ENCODE measurements at regions not wholly inside any gene's neighbourhood (a gene's known extent, or its start where the extent isn't known, plus 50 kb on each side); places are given as distances from the start of the nearest gene placed in this dataset.

DNA sequence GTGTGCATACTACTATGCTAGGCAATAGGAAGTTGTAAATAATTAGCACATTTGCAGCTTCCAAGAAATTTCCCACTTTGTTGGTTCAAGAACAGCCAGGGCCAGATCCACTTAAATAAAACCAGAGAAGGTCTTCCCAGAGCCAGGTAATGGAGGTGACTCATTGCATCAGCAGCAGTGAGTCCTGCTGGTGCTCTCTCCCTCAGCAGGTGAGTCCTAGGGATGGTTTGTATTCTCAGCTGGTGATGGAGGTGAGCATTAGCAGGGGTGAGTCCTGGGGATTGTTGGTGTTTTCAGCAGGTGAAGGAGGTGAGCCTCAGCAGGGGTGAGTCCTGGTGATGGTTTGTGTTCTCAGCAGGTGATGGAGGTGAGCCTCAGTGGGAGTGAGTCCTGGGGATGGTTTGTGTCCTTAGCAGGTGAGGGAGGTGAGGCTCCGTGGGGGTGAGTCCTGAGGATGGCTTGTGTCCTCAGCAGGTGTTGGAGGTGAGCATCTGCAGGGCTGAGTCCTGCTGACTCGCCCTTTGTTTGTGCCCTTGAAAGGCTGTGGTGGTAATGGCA lies 232.8 kb upstream of the EXOC2 start:
- no peak for TF ChIP-seq SIN3A (IDR thresholded peaks at IDR 0.05; ENCODE audit: borderline replicate concordance, insufficient read depth, low read length)

DNA sequence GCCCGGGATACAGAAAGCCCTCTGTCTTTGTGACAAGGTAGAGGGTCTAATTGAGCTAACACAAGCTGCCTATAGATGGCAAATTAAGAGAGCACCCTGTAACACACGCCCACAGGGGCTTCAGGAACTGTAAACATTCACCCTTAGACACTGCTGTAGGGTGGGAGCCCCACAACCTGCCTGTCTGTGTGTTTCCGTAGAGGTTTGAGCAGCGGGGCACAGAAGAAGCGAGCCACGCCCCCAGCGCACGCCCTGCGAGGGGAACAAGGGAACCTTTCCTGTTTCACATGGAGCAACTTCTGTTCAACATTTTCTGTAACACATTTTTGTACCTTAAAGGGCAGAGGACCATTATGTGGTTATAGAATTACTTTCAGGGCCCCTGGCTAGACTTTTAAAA lies 231.7 kb upstream of the EXOC2 start:
- no peak for TF ChIP-seq POLR2AphosphoS5 (IDR thresholded peaks at IDR 0.05; ENCODE audit: low read depth, low read length)
- TF ChIP-seq, protein P1, sequence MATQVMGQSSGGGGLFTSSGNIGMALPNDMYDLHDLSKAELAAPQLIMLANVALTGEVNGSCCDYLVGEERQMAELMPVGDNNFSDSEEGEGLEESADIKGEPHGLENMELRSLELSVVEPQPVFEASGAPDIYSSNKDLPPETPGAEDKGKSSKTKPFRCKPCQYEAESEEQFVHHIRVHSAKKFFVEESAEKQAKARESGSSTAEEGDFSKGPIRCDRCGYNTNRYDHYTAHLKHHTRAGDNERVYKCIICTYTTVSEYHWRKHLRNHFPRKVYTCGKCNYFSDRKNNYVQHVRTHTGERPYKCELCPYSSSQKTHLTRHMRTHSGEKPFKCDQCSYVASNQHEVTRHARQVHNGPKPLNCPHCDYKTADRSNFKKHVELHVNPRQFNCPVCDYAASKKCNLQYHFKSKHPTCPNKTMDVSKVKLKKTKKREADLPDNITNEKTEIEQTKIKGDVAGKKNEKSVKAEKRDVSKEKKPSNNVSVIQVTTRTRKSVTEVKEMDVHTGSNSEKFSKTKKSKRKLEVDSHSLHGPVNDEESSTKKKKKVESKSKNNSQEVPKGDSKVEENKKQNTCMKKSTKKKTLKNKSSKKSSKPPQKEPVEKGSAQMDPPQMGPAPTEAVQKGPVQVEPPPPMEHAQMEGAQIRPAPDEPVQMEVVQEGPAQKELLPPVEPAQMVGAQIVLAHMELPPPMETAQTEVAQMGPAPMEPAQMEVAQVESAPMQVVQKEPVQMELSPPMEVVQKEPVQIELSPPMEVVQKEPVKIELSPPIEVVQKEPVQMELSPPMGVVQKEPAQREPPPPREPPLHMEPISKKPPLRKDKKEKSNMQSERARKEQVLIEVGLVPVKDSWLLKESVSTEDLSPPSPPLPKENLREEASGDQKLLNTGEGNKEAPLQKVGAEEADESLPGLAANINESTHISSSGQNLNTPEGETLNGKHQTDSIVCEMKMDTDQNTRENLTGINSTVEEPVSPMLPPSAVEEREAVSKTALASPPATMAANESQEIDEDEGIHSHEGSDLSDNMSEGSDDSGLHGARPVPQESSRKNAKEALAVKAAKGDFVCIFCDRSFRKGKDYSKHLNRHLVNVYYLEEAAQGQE (IDR thresholded peaks at IDR 0.05; ENCODE audit: insufficient read depth in 1 of 2, low read depth in 2 of 2, low read length in 2 of 2): no peak
- no peak for TF ChIP-seq FOXP2 (optimal IDR thresholded peaks at IDR 0.05; ENCODE audit: borderline replicate concordance, extremely low read depth, extremely low read length, insufficient read depth)
- TF ChIP-seq SIN3A (IDR thresholded peaks at IDR 0.05; ENCODE audit: borderline replicate concordance, insufficient read depth, low read length): no peak
- no peak for TF ChIP-seq TAF1 (IDR thresholded peaks at IDR 0.05; ENCODE audit: borderline replicate concordance, insufficient read depth, low read length)

DNA sequence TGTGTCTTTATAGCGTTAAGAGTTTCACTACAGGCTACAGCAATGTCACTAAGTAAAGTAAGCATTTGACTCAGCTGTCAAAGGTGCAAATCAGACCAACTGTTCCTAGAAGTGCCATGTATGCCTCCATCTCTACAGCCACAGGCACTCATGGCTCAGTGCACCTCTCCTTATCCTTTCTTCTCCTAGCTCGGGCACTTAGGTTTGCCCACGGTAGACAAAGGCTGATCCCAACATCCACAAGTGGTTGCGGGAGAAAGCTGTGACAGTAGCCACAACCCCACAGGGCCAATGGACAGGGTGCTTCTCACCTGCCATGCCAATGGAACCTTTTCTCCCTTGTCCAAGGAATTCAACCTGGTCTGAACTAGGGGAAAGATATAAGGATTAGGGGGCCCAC lies 228.5 kb upstream of the EXOC2 start:
- TF ChIP-seq, protein P1 (IDR thresholded peaks at IDR 0.05; ENCODE audit: insufficient read depth in 1 of 2, low read depth in 2 of 2, low read length in 2 of 2): no peak
- no peak for TF ChIP-seq POLR2AphosphoS5 (IDR thresholded peaks at IDR 0.05; ENCODE audit: low read depth, low read length)
- no peak for TF ChIP-seq FOXP2 (optimal IDR thresholded peaks at IDR 0.05; ENCODE audit: borderline replicate concordance, extremely low read depth, extremely low read length, insufficient read depth)
- TF ChIP-seq TAF1 (IDR thresholded peaks at IDR 0.05; ENCODE audit: borderline replicate concordance, insufficient read depth, low read length): no peak
- TF ChIP-seq SIN3A (IDR thresholded peaks at IDR 0.05; ENCODE audit: borderline replicate concordance, insufficient read depth, low read length): no peak

DNA sequence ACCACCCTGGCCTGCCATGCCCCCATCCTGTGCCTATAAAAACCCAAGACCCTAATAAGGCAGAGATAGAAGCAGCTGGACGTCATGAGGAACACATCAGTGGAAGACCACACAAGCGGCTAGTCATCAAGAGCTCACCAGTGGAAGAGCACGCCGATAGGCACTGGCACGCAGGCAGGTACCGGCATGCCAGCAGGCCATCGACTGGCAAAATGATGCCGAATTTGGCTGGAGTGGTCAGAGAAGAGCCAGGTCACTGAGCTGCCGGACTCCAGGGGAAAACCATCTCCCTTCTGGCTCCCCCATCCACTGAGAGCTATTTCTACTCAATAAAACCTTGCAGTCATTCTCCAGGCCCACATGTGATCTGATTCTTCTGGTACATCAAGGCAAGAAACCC lies 227.6 kb upstream of the EXOC2 start:
- TF ChIP-seq TAF1 (IDR thresholded peaks at IDR 0.05; ENCODE audit: borderline replicate concordance, insufficient read depth, low read length) (no peak), FOXP2 (optimal IDR thresholded peaks at IDR 0.05; ENCODE audit: borderline replicate concordance, extremely low read depth, extremely low read length, insufficient read depth) (no peak)

DNA sequence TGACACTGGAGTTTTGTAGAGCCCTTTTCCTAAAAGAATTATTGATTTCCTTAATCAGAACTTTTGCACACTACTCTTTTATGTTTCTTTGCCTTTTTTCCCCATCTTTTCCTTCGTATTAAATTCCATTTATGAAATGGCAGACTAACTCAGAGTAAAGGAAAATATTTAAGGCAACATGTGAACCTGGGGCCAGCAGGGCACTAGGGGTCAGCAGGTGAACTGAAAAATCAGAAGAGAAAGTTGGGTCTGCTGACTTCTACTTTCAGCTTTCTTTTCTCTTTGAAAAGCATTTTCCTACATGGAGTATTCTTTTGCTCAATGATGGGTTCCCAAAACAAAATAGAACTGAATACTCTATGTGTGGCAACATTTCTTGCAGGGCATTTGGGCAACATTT lies 226.6 kb upstream of the EXOC2 start:
- TF ChIP-seq TAF1 (IDR thresholded peaks at IDR 0.05; ENCODE audit: borderline replicate concordance, insufficient read depth, low read length): no peak
- no peak for TF ChIP-seq FOXP2 (optimal IDR thresholded peaks at IDR 0.05; ENCODE audit: borderline replicate concordance, extremely low read depth, extremely low read length, insufficient read depth)
- TF ChIP-seq, protein P1 (IDR thresholded peaks at IDR 0.05; ENCODE audit: insufficient read depth in 1 of 2, low read depth in 2 of 2, low read length in 2 of 2): no peak
- TF ChIP-seq SIN3A (IDR thresholded peaks at IDR 0.05; ENCODE audit: borderline replicate concordance, insufficient read depth, low read length): no peak

DNA sequence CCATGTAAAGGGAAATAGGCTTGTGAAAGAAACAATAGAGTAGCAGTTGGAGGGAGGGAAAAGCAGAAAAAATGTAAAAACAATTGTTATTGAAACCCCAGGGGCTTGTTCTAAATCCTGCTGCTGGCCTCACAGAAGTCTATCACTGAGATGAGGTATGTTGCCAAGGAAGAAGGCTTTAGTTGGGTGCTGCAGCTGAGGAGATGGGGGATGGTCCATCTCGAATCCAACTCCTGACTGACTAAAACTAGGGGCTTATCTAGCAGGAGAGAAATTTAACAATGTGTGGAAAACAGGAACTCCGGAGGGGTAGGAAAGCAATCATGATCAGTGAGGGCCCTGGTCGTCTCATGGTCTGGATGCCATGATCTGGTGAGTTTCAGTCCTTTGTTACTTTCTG lies 225.0 kb upstream of the EXOC2 start:
- no peak for TF ChIP-seq POLR2AphosphoS5 (IDR thresholded peaks at IDR 0.05; ENCODE audit: low read depth, low read length)
- TF ChIP-seq, protein P1 (IDR thresholded peaks at IDR 0.05; ENCODE audit: insufficient read depth in 1 of 2, low read depth in 2 of 2, low read length in 2 of 2): no peak
